ENCODE measurements at regions not wholly inside any gene's neighbourhood (a gene's known extent, or its start where the extent isn't known, plus 50 kb on each side); places are given as distances from the start of the nearest gene placed in this dataset.

GRCh38 chr4:41318839-41319530 is 62.3 kb downstream of the UCHL1 start:
- DNase-seq (ENCODE audit: insufficient read length, low spot score, missing footprints): no peak
- Histone ChIP-seq H2AFZ (ENCODE audit: low read length) (no peak overlapping the region), H3K4me2 (ENCODE audit: insufficient read depth, low read length) (no peak overlapping the region), H3K9me3 (ENCODE audit: low read depth, low read length) (no peaks in the 10 kb centered on the region), H3K27ac (ENCODE audit: low read depth, low read length) (no peak overlapping the region), H3K36me3 (ENCODE audit: insufficient read depth, low read length) (no peaks in the 10 kb centered on the region), H4K20me1 (ENCODE audit: insufficient read depth, low read length) (no peaks in the 10 kb centered on the region), H3K79me2 (ENCODE audit: insufficient read depth, low read length) (no peaks in the 10 kb centered on the region), H3K27me3 (ENCODE audit: insufficient read depth, low read length) (no peaks in the 10 kb centered on the region), H3K4me1 (ENCODE audit: insufficient read depth, low read length) (no peaks in the 10 kb centered on the region), H3K4me3 (ENCODE audit: insufficient read depth, low read length) (no peak overlapping the region)
- TF ChIP-seq CTCF (IDR thresholded peaks at IDR 0.05; ENCODE audit: extremely low read depth, low read depth, low read length): no peak

- Histone ChIP-seq H3K79me2 (ENCODE audit: insufficient read depth, low read length) (no peaks in the 10 kb centered on the region), H3K4me1 (ENCODE audit: insufficient read depth, low read length) (no peaks in the 10 kb centered on the region), H3K4me2 (ENCODE audit: insufficient read depth, low read length) (no peak overlapping the region), H3K27me3 (ENCODE audit: insufficient read depth, low read length) (no peaks in the 10 kb centered on the region), H4K20me1 (ENCODE audit: insufficient read depth, low read length) (no peaks in the 10 kb centered on the region), H2AFZ (ENCODE audit: low read length) (no peak overlapping the region), H3K36me3 (ENCODE audit: insufficient read depth, low read length) (no peaks in the 10 kb centered on the region), H3K9me3 (ENCODE audit: low read depth, low read length) (no peaks in the 10 kb centered on the region), H3K27ac (ENCODE audit: low read depth, low read length) (no peak overlapping the region), H3K4me3 (ENCODE audit: insufficient read depth, low read length) (no peak overlapping the region)
- TF ChIP-seq CTCF (IDR thresholded peaks at IDR 0.05; ENCODE audit: extremely low read depth, low read depth, low read length): no peak
- no peak for DNase-seq (ENCODE audit: insufficient read length, low spot score, missing footprints)
These were observed 62.8 kb downstream of the UCHL1 start for GRCh38 chr4:41319553-41319952.

- H2AFZ ChIP-seq (ENCODE audit: low read length): no peak overlapping the region
- no peaks in the 10 kb centered on the region for H3K36me3 ChIP-seq (ENCODE audit: insufficient read depth, low read length)
- DNase-seq (ENCODE audit: insufficient read length, low spot score, missing footprints): no peak
- H3K4me2 ChIP-seq (ENCODE audit: insufficient read depth, low read length): no peak overlapping the region
- TF ChIP-seq CTCF (IDR thresholded peaks at IDR 0.05; ENCODE audit: extremely low read depth, low read depth, low read length): no peak
- H3K27ac ChIP-seq (ENCODE audit: low read depth, low read length): no peak overlapping the region
- H3K79me2 ChIP-seq (ENCODE audit: insufficient read depth, low read length): no peaks in the 10 kb centered on the region
- H3K4me1 ChIP-seq (ENCODE audit: insufficient read depth, low read length): no peaks in the 10 kb centered on the region
- no peaks in the 10 kb centered on the region for H3K27me3 ChIP-seq (ENCODE audit: insufficient read depth, low read length)
- H4K20me1 ChIP-seq (ENCODE audit: insufficient read depth, low read length): no peaks in the 10 kb centered on the region
- H3K9me3 ChIP-seq (ENCODE audit: low read depth, low read length): no peaks in the 10 kb centered on the region
- H3K4me3 ChIP-seq (ENCODE audit: insufficient read depth, low read length): no peak overlapping the region
These were observed 63.5 kb downstream of the UCHL1 start for GRCh38 chr4:41320278-41320677.

GRCh38 chr4:41320786-41321185 is 64.1 kb downstream of the UCHL1 start:
- no peaks in the 10 kb centered on the region for H3K79me2 ChIP-seq (ENCODE audit: insufficient read depth, low read length)
- no peaks in the 10 kb centered on the region for H3K9me3 ChIP-seq (ENCODE audit: low read depth, low read length)
- no peak for TF ChIP-seq CTCF (IDR thresholded peaks at IDR 0.05; ENCODE audit: extremely low read depth, low read depth, low read length)
- H3K36me3 ChIP-seq (ENCODE audit: insufficient read depth, low read length): no peaks in the 10 kb centered on the region
- no peak overlapping the region for H3K27ac ChIP-seq (ENCODE audit: low read depth, low read length)
- no peaks in the 10 kb centered on the region for H4K20me1 ChIP-seq (ENCODE audit: insufficient read depth, low read length)
- no peak overlapping the region for H3K4me3 ChIP-seq (ENCODE audit: insufficient read depth, low read length)
- H2AFZ ChIP-seq (ENCODE audit: low read length): no peak overlapping the region
- no peaks in the 10 kb centered on the region for H3K4me1 ChIP-seq (ENCODE audit: insufficient read depth, low read length)
- no peaks in the 10 kb centered on the region for H3K27me3 ChIP-seq (ENCODE audit: insufficient read depth, low read length)
- no peak for DNase-seq (ENCODE audit: insufficient read length, low spot score, missing footprints)
- H3K4me2 ChIP-seq (ENCODE audit: insufficient read depth, low read length): no peak overlapping the region

Measured in osteoblast (primary cell).